AG20443 (cell line): ENCODE measurements at regions not wholly inside any gene's neighbourhood (a gene's known extent, or its start where the extent isn't known, plus 50 kb on each side); places are given as distances from the start of the nearest gene placed in this dataset.

Experiments
- DNase-seq: peaks from one replicate; pipeline ENCODE4 v3.0.0; 2012; ENCODE audit warnings: low spot score, mixed read lengths

DNA sequence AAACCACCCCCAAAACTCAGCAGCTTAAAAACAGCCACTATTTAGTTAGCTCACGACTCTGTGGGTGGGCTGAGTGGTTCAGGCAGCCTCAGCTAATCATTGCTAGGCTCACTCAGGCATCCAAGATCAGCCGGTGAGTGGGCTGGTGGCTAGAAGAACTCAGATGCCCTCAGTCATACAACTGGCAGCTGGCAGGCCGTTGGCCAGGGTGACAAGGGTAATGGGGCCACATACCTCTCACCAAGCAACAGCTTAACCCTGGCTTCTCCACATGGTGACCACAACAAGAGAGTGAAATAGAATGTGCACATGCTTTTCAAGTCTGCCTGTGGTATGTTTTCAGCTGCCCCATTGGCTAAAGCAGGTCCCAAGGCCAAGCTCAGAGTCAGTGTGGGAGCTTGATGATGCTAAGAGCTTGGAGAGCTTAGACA, 435.4 kb upstream of the TSHZ3 start:
- DNase-seq: no peak

DNA sequence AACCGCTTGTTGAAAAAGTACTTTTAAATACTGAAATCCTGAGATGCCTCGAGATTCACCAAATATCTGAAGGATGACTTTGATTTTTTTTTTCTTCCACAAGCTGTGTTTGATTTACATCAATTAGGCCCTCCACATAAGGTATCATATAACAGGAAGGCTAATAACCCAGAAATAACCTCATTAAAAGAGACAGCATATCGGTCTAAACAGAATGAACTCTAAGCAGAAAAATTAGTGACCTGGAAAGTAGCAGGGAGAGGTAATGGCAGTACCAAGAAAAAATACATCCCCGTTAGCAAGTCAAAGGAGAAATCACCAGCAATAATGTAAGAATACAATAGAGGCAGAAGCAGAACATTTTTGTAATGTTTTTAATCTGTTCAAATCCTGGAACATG, 452.4 kb upstream of the TSHZ3 start:
- no peak for DNase-seq

GRCh38 chr19:31803835-31804446, 454.7 kb upstream of the TSHZ3 start:
- no peak for DNase-seq

GRCh38 chr19:31804668-31805067, 455.4 kb upstream of the TSHZ3 start:
- DNase-seq: no peak

DNA sequence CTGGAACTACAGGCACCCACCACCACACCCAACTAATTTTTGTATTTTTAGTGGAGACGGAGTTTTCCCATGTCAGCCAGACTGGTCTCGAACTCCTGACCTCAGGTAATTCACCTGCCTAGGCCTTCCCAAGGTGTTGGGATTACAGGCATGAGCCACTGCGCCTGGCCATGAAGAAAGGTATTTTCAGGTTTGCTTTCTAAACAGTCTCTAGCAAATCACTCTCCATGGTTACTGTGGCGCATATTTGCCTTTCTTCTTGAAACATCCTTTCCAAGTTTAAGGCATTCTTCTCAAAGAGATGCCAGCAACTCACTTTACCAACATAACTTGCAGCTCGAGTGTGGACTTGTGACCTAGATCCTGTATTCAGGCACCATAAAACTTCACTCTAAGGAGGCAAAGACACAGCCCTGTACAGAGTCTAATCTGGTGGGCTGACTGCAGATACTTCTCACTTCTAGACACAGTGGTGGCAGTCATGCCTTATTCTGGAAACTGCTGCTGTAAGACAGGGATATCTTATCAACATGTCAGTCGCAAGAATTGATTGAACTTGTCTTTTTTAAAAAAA, 461.4 kb upstream of the TSHZ3 start:
- DNase-seq: no peak

DNA sequence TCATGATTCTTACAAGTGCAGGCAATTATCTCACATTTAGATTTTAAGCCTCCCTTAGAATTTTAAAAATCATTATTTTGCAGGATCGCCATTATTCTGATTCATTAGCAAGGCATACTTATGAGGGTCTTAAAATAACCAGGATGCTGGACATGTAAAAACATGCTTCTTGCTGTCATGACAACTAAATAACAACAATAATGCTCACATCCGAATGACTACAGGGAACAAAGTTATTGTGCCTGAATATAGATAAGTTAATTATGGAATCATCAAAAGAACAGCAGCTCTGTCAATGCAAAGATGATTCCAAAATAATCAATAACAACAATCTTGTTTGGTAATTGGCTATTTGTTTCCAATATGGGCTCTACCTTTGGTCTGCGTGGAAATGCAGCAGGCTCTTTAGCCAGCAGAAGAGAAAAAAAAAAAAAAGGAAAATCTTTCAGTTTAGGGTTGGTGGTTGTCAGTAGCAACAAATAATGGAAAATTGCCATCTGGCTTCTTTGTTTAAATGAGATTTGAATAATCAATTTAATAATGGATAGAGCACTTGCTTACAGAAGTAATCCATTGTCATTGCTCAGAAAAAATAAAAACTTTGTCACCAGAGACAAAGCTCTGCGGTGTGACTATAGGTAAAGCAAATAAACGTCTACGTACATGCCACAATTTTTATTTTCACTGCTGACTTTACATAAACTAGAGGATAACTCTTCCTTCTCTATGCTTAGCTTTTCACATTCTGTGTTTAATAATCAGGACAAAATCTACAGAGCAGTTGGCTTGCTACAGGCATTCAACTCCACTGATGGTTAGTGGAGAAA, 468.9 kb upstream of the TSHZ3 start:
- DNase-seq: no peak

GRCh38 chr19:31818798-31819105, 469.5 kb upstream of the TSHZ3 start:
- DNase-seq: no peak

DNA sequence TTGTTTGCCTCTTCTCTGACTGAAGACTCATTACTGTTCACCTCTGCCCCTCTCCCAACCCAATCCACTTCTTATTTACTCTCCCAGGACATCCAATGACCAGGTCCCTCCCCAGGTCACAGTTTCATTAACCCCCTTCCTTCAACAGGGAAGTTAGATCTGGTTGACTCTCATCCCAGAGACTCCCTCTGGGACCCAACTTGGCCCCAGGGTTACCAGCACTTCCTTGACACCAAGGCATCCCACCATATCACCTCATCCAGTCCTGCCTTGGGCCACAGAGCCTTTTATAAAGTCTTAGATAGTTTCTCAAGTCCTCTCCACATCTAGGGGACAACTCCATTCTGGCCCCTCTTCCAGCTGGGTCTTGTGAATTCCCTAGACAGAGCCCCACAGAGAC, 470.6 kb upstream of the TSHZ3 start:
- DNase-seq: no peak

DNA sequence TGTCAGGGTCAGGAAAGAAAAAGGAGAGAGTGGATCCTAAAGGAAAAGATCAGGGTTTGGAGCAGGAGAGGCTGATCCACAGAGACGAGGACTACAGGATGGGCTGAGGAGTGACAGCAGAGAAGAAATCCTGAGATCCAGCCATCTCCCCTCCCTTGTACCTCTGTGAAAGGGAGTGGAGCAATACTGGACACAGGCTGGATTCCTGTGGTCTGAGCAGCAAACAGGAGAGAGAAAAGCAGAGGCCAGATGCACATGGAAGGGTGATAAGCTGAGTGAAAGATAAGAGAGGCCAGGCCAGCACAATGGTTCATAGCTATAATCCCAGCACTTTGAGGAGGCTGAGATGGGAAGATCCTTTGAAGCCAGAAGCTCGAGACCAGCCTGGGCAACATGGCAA, 472.1 kb upstream of the TSHZ3 start:
- DNase-seq: no peak

DNA sequence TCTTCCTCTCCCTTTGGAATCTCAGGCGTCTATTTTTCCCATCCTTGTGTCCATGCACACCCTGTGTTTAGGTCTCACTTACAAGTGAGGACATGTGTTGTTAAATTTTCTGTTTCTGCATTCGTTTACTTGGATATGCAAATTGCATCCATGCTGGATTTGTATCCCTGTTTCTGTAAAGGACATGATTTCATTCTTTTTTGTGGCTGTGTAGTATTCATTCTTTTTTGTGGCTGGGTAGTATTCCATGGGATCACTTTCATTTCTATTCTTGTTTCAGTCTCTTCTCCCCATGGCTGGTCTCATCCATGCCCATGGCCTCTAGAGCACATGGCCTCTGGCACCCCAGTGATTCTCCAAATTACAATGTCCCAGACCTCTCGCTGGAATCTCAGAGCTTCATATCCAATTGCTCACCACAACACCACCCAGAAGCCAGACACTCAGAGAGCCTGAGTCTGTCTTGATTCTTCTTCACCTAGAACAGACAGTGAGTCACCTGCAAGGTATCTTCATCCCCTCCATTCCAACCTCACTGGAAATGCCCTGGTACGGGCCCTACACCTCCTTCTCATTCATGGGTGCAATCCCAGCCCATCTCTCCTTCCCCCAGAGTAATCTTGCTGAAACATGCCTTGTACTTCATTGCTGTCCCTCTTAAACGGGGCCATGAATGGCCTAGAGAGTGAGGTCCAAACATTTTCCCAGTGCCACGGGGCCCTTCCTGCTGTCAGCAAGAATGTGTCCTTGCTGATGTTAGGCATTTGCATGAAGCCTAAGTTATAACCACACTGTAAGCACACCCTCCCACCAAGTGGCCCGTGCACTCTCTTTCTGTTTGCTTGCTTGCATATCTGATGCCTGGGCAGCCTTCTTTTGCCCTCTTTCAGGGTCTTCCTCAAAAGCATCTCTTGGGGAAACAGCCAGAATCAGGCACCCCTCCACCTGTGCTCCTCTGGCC, 476.2 kb upstream of the TSHZ3 start:
- DNase-seq: no peak

DNA sequence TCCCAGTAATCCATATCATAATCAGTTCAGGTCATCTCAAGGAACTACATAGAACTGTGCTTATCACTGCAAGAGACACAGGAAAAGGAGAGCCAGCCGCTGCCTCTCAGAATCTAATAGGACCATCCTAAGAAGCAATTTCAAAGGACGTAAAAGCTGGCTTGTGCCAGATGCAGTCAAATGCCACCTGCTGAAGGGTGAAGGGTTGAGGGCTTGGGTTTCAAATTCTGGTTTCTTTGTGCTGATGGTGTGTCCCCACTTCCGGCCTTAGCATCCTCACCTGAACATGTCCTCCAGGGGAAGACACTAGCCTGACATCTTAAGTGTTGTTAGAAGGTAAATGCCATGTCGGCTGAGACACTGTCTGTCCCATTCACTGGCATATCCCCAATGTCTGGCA, 477.1 kb upstream of the TSHZ3 start:
- DNase-seq: no peak

DNA sequence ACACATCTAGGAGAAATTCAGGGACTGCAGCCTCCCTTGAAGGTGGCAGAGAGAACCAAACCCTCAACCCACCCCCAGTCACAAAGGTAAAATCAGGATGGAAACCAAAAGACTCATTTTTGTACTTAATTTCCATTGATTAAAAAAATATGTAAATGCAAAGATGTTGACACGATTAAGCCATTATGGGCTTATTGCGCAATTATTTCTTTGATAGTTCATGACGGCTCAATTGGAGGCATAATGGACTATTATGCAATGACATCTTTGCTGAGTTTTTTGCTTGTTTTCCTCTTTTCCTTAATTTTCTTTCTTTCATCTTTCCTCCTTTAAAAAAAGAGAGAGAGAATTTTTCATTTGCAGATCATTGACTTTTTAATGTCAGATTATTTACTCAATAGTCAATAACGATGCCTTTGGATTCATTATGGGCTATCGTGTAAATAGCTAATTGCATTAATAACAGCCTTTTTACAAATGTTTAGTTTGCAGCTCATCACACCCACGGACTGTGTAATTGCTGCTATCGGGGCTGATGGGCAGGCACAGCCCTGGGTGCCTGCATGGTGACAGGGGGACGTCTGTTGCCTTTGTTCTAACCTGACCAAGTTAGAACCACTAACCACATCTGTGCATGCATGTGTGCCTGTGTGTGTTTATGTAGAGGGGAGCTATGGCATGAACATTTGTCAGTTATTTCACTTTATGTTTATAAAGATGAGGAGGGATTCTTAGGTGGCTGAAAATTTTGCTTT, 482.4 kb upstream of the TSHZ3 start:
- no peak for DNase-seq

DNA sequence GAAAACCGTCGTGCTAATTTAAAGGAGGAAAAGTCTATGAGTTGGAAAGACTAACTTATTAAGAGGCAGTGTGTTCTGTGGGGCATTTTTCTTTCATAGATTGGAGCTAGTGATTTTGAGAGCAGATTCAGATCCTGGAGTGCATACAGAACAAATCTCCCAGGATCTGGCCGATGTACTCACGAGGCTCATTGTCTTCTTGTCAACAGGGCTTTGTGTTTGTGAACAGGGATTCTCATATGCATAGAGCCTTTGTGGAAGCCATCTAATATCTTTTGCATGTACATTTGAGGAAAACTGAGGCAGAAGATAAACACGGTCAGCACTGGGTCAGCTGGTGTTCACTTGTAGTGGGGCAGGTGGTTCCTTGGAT, 482.9 kb upstream of the TSHZ3 start:
- no peak for DNase-seq

GRCh38 chr19:31834070-31834469, 484.8 kb upstream of the TSHZ3 start:
- DNase-seq: no peak

DNA sequence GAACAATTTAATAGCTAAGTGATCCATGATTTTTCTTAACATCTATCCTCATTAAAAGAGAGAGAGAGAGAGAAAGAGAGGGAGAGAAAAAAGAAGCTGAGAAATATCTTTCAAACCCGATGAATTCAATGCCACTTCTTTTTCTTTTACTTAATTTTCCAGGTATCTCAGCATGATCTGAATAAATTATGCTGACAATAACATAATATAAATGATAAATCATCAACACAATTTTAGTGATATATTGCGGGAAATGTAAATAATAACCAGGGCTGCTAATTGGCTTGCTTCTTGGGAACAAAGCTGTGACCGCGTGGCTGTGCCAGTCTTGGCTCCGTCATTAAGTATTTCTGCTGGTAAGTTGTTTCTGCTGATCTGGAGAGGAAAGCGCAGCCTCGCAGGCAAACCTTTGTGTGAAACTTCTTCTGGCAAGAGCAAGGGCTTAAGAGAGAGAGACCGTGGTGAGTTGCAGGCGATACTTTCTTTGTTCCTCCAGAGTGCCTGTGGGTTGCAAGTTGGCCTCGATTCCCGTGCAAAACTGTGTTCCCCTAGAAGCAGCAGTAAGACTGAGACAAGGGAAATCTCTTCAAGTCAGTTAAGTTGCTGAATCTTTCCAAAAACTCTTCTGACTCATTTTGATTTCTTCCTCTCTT, 489.1 kb upstream of the TSHZ3 start:
- no peak for DNase-seq

DNA sequence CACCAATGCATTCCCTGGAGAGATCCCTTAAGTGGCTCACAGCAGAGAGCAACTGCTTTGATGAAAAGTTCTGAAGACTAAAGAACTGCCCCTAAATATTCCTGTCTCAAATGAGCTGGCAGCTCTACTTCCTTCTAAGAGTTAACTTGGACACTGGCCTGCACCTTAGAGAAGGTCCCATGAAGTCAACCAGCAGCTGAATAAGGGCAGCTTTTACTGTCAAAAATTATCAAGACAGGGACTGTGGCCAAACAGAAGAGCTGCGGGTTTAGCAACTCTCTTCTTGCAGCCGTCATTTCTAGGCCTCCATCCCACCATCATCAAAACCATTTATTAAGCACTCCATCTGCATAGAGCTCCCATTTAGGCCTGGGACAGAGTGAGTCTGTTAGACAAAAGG, 491.1 kb upstream of the TSHZ3 start:
- no peak for DNase-seq

DNA sequence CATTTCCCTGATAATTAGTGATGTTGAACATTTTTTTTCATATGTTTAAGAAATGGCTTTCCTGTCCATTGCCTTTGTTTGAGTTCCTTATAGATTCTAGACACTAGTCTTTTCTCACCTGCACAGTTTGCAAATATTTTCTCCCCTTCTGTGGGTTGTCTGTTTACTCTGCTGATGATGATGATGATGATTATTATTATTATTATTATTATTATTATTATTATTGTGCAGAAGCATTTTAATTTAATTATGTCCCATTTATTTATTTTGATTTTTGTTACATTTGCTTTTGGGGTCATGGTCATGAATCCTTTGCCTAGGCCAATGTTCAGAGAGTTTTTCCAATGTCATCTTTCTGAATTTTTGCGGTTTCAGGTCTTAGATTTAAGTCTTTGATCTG, 492.5 kb upstream of the TSHZ3 start:
- DNase-seq: no peak

DNA sequence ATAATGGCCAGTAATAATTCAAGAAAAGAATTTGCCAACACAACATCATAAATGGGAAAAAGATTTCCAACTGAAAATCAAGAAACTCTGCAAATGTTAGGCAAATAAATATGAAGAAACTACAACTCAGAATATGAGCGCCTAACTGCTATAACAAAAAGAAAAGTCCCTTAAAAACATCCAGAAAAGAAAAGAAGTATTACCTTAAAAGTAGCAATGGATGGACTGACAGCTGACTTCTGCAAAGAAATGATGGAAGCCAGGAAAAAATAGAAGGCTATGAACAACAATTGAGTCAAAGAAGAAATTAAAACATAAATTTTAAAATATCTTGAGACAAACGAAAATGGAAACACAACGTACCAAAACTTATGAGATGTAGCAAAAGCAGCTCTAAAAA, 482.3 kb upstream of the ZNF507 start:
- DNase-seq: no peak

GRCh38 chr19:31874313-31874712, 471.1 kb upstream of the ZNF507 start:
- no peak for DNase-seq

- DNase-seq: no peak
Observed at GRCh38 chr19:31875591-31875990, 469.8 kb upstream of the ZNF507 start.

DNA sequence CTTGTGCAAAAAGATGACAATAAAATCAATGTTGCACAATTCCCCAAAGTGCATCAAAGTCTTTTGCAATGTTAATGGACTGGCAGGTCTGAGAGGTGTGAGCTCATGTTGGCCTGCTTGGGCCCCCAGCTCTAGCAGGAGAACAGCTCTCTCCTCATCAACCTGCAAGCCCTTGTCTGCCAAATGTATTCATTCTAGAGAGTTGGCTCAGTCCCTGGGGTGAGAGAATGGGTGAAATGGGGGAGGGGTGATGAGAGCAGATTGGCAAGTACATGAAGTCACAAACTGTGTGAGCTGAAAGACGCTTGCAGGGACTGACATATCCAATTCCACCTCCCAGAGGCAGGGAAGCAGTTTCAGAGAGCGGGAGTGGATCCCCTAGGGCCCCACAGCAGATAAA, 465.1 kb upstream of the ZNF507 start:
- no peak for DNase-seq
